Lower leg skin (tissue), 3 donors: ENCODE measurements at regions not wholly inside any gene's neighbourhood (a gene's known extent, or its start where the extent isn't known, plus 50 kb on each side); places are given as distances from the start of the nearest gene placed in this dataset.

Source experiments
- CTCF ChIP-seq, 3 donors: fragments of 450-650 bp; IDR thresholded peaks; one replicate each; pipeline ENCODE4 v1.5.1; 2016; ENCODE audit warnings: antibody characterized with exemption in 3 of 3, mild to moderate bottlenecking in 3 of 3, moderate library complexity in 2 of 3
- POLR2A ChIP-seq, 2 donors: fragments of 450-650 bp; IDR thresholded peaks; one replicate each; pipeline ENCODE4 v1.6.1; 2016 to 2017; ENCODE audit warnings: antibody characterized with exemption in 2 of 2, mild to moderate bottlenecking in 1 of 2, moderate library complexity in 1 of 2

DNA sequence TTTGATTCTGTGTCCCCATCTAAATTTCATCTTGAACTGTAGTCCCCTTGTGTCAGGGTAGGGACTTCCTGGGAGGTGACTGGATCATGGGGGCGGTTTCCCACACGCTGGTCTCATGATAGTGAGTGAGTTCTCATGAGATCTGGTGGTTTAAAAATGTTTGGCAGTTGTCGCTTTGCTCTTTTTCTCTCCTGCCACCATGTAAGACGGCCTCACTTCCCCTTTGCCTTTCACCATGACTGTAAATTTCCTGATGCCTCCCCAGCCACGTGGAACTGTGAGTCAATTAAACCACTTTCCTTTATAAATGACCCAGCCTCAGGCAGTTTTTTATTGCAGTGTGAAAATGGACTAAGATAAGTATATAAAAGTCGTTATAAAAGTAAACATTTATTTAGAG is 80.5 kb upstream of the SGK1 start:
- TF ChIP-seq CTCF (IDR thresholded peaks at IDR 0.05): no peak
- no peak for TF ChIP-seq POLR2A (IDR thresholded peaks at IDR 0.05)
